NCI-H2171 (cell line): ENCODE measurements at regions not wholly inside any gene's neighbourhood (a gene's known extent, or its start where the extent isn't known, plus 50 kb on each side); places are given as distances from the start of the nearest gene placed in this dataset.

Experiments
- DNase-seq: peaks from one replicate; lab custom pipeline; 2025; lab: John Stamatoyannopoulos, UW

- no peak for DNase-seq
These were observed 76.9 kb upstream of the CDH20 start for GRCh38 chr18:61256291-61256690.

GRCh38 chr18:61261870-61262269, 71.4 kb upstream of the CDH20 start:
- no peak for DNase-seq

- DNase-seq = no peak
These were observed 60.4 kb upstream of the CDH20 start for GRCh38 chr18:61272793-61273192.

- DNase-seq = no peak
These were observed 59.7 kb upstream of the CDH20 start for GRCh38 chr18:61273533-61273932.

- no peak for DNase-seq
These were observed 58.7 kb upstream of the CDH20 start for GRCh38 chr18:61274416-61274960.

GRCh38 chr18:61277808-61278207, 55.4 kb upstream of the CDH20 start:
- DNase-seq = no peak

GRCh38 chr18:61281431-61281830, 51.8 kb upstream of the CDH20 start:
- DNase-seq = no peak

- no peak for DNase-seq
These were observed 50.3 kb upstream of the CDH20 start for GRCh38 chr18:61282926-61283325.
